Fibroblast of the aortic adventitia (primary cell): ENCODE measurements at regions not wholly inside any gene's neighbourhood (a gene's known extent, or its start where the extent isn't known, plus 50 kb on each side); places are given as distances from the start of the nearest gene placed in this dataset.

Source experiments
- DNase-seq: peaks from one replicate; pipeline ENCODE4 v3.0.0-alpha.2; 2010; ENCODE audit warnings: low read depth
- H3K4me3 ChIP-seq: 2 replicates; pipeline ENCODE4 v1.5.1; 2011; ENCODE audit warnings: low read depth, mild to moderate bottlenecking, control low read depth, low read length, moderate library complexity
- CTCF ChIP-seq: IDR thresholded peaks from 2 replicates; pipeline ENCODE4 v1.5.1; 2011; ENCODE audit warnings: mild to moderate bottlenecking, low read length, control low read depth, inconsistent platforms; ENCODE audit not compliant: insufficient read depth

GRCh38 chr11:42319921-42320320, 860.5 kb upstream of the LRRC4C start:
- TF ChIP-seq CTCF: no peak
- no peak overlapping the region for H3K4me3 ChIP-seq

GRCh38 chr11:42329929-42330565, 870.6 kb upstream of the LRRC4C start:
- no peak for TF ChIP-seq CTCF
- H3K4me3 ChIP-seq: no peak overlapping the region
- peak; percentile 18 for DNase-seq

More at GRCh38 chr11:42319921-42320320, 860.5 kb upstream of the LRRC4C start:
- no peak for DNase-seq

GRCh38 chr11:42337786-42338455, 878.5 kb upstream of the LRRC4C start:
- DNase-seq: no peak
- no peak for TF ChIP-seq CTCF
- H3K4me3 ChIP-seq: no peak overlapping the region

- no peak for DNase-seq
- TF ChIP-seq CTCF: no peak
- no peak overlapping the region for H3K4me3 ChIP-seq
Observed at GRCh38 chr11:42344204-42344792, 884.8 kb upstream of the LRRC4C start.

GRCh38 chr11:42345933-42346332, 886.5 kb upstream of the LRRC4C start:
- TF ChIP-seq CTCF: no peak
- H3K4me3 ChIP-seq: no peak overlapping the region
- no peak for DNase-seq

GRCh38 chr11:42363701-42364100, 904.2 kb upstream of the LRRC4C start:
- H3K4me3 ChIP-seq: no peak overlapping the region
- DNase-seq: no peak
- no peak for TF ChIP-seq CTCF
